GM12891 (cell line): ENCODE measurements at regions not wholly inside any gene's neighbourhood (a gene's known extent, or its start where the extent isn't known, plus 50 kb on each side); places are given as distances from the start of the nearest gene placed in this dataset.

Experiments
- POLR2A ChIP-seq: IDR thresholded peaks from 2 replicates; pipeline ENCODE4 v1.6.1; 2011; ENCODE audit warnings: low read depth, low read length, control low read depth
- POLR2AphosphoS5 ChIP-seq: IDR thresholded peaks from 2 replicates; pipeline ENCODE4 v1.6.1; 2011; ENCODE audit warnings: low read depth, low read length, control low read depth
- POU2F2 ChIP-seq: IDR thresholded peaks from 2 replicates; pipeline ENCODE4 v1.6.1; 2011; ENCODE audit warnings: low read depth, mild to moderate bottlenecking, control low read depth, low read length, moderate library complexity
- TAF1 ChIP-seq: IDR thresholded peaks from 2 replicates; pipeline ENCODE4 v1.6.1; 2011; ENCODE audit warnings: low read depth, low read length, control low read depth

DNA sequence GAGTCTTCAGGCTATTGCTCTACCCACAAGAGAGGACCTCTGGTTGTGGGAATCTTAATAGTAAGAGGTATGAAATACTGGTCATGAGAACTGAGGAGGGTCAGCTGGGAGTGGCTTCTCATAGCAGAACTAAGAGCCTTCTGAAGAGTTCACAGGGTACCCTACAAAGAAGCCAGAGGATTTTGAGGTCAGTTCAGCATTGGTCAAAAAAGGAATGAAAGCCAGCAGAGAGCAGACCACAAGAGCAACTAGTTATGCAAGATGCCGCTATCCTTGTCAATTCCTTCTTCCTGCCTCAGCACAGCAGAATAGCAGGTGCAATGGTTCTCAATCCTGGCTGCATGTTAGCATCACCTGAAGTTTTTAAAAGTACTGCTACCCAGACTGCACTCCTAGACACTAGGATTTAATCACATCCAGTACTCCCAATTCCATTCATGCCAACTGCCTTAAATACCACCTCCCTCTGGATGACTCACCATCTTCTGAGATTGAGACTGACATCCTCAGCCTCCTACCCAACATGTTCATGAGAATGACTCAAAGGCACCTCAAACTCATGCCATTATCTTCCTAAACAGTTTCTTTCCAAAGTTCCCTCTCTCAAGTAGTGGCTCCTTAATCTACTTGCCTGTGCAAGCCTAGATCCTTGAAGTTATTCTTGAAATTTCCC, 81.0 kb upstream of the RBMS1 start:
- no peak for TF ChIP-seq POLR2A
- TF ChIP-seq POLR2AphosphoS5, result no peak
- no peak for TF ChIP-seq POU2F2
- no peak for TF ChIP-seq TAF1
